Panc1 (cell line): ENCODE measurements at regions not wholly inside any gene's neighbourhood (a gene's known extent, or its start where the extent isn't known, plus 50 kb on each side); places are given as distances from the start of the nearest gene placed in this dataset.

Experiments used
- POLR2AphosphoS5 ChIP-seq: IDR thresholded peaks from 2 replicates; pipeline ENCODE4 v1.6.1; 2012; ENCODE audit warnings: mild to moderate bottlenecking, low read depth, low read length, moderate library complexity
- REST ChIP-seq, 2 experiments: IDR thresholded peaks; 2 replicates each; pipeline ENCODE4 v1.6.1; 2011 to 2012; ENCODE audit warnings: low read depth in 2 of 2, control low read depth in 1 of 2, low read length in 1 of 2, mild to moderate bottlenecking in 1 of 2, moderate library complexity in 1 of 2; ENCODE audit not compliant: insufficient read depth in 1 of 2
- SIN3A ChIP-seq: IDR thresholded peaks from 2 replicates; pipeline ENCODE4 v1.6.1; 2012; ENCODE audit warnings: low read depth, mild to moderate bottlenecking, low read length, moderate library complexity, borderline replicate concordance; ENCODE audit not compliant: insufficient read depth
- TF ChIP-seq, protein P1 (sequence below): fragments of 450-650 bp; IDR thresholded peaks from 2 replicates; pipeline ENCODE4 v1.5.1; 2017; ENCODE audit warnings: mild to moderate bottlenecking

- TF ChIP-seq, protein P1, sequence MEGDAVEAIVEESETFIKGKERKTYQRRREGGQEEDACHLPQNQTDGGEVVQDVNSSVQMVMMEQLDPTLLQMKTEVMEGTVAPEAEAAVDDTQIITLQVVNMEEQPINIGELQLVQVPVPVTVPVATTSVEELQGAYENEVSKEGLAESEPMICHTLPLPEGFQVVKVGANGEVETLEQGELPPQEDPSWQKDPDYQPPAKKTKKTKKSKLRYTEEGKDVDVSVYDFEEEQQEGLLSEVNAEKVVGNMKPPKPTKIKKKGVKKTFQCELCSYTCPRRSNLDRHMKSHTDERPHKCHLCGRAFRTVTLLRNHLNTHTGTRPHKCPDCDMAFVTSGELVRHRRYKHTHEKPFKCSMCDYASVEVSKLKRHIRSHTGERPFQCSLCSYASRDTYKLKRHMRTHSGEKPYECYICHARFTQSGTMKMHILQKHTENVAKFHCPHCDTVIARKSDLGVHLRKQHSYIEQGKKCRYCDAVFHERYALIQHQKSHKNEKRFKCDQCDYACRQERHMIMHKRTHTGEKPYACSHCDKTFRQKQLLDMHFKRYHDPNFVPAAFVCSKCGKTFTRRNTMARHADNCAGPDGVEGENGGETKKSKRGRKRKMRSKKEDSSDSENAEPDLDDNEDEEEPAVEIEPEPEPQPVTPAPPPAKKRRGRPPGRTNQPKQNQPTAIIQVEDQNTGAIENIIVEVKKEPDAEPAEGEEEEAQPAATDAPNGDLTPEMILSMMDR, result no peak
- TF ChIP-seq SIN3A, result no peak
- TF ChIP-seq REST (IDR thresholded peaks at IDR 0.05; ENCODE audit: insufficient read depth in 1 of 2, low read depth in 2 of 2, low read length in 1 of 2), result no peak
- no peak for TF ChIP-seq POLR2AphosphoS5
These were observed 214.1 kb upstream of the RREB1 start for GRCh38 chr6:6893701-6894100.
